ENCODE measurements at regions not wholly inside any gene's neighbourhood (a gene's known extent, or its start where the extent isn't known, plus 50 kb on each side); places are given as distances from the start of the nearest gene placed in this dataset.

GRCh38 chr5:12177225-12177624 lies 273.0 kb upstream of the CTNND2 start:
- TF ChIP-seq CTCF (IDR thresholded peaks at IDR 0.05; ENCODE audit: low read depth, low read length, missing control alignments) = no peak
- DNase-seq (ENCODE audit: extremely low read depth, low read depth) = no peak
- no peak overlapping the region for H3K4me3 ChIP-seq (replicated peaks; ENCODE audit: low read depth, low read length)

- H3K4me3 ChIP-seq (replicated peaks; ENCODE audit: low read depth, low read length) = no peak overlapping the region
- no peak for TF ChIP-seq CTCF (IDR thresholded peaks at IDR 0.05; ENCODE audit: low read depth, low read length, missing control alignments)
- no peak for DNase-seq (ENCODE audit: extremely low read depth, low read depth)
Observed at GRCh38 chr5:12175914-12176585, 271.8 kb upstream of the CTNND2 start.

- H3K4me3 ChIP-seq (replicated peaks; ENCODE audit: low read depth, low read length) = no peak overlapping the region
- DNase-seq (ENCODE audit: extremely low read depth, low read depth) = no peak
- TF ChIP-seq CTCF (IDR thresholded peaks at IDR 0.05; ENCODE audit: low read depth, low read length, missing control alignments) = no peak
Observed at GRCh38 chr5:12174734-12175133, 270.5 kb upstream of the CTNND2 start.

- TF ChIP-seq CTCF (IDR thresholded peaks at IDR 0.05; ENCODE audit: low read depth, low read length, missing control alignments) = no peak
- H3K4me3 ChIP-seq (replicated peaks; ENCODE audit: low read depth, low read length) = no peak overlapping the region
- DNase-seq (ENCODE audit: extremely low read depth, low read depth) = no peak
Observed at GRCh38 chr5:12169536-12169935, 265.3 kb upstream of the CTNND2 start.

GRCh38 chr5:12162863-12163262 lies 258.6 kb upstream of the CTNND2 start:
- TF ChIP-seq CTCF (IDR thresholded peaks at IDR 0.05; ENCODE audit: low read depth, low read length, missing control alignments) = no peak
- H3K4me3 ChIP-seq (replicated peaks; ENCODE audit: low read depth, low read length) = no peak overlapping the region
- no peak for DNase-seq (ENCODE audit: extremely low read depth, low read depth)

- no peak for DNase-seq (ENCODE audit: extremely low read depth, low read depth)
- no peak for TF ChIP-seq CTCF (IDR thresholded peaks at IDR 0.05; ENCODE audit: low read depth, low read length, missing control alignments)
- no peak overlapping the region for H3K4me3 ChIP-seq (replicated peaks; ENCODE audit: low read depth, low read length)
Observed at GRCh38 chr5:12147513-12147912, 243.3 kb upstream of the CTNND2 start.

GRCh38 chr5:12141496-12141895 lies 237.2 kb upstream of the CTNND2 start:
- no peak for DNase-seq (ENCODE audit: extremely low read depth, low read depth)
- H3K4me3 ChIP-seq (replicated peaks; ENCODE audit: low read depth, low read length) = no peak overlapping the region
- no peak for TF ChIP-seq CTCF (IDR thresholded peaks at IDR 0.05; ENCODE audit: low read depth, low read length, missing control alignments)
